Skeletal muscle satellite cell (primary cell): ENCODE measurements at regions not wholly inside any gene's neighbourhood (a gene's known extent, or its start where the extent isn't known, plus 50 kb on each side); places are given as distances from the start of the nearest gene placed in this dataset.
A peak's percentile ranks its signal among the peaks of the same experiment; 100 is the strongest.
"Not testable (repeated sequence)": the region's sequence is repeated elsewhere in the genome, so short reads cannot be mapped to it uniquely, and the experiment has no call there.

ENCODE experiments used
- H3K27me3 ChIP-seq: 2 replicates; pipeline ENCODE4 v1.7.0; 2013; ENCODE audit warnings: low read length; ENCODE audit not compliant: control insufficient read depth, insufficient read depth
- H3K36me3 ChIP-seq: 2 replicates; pipeline ENCODE4 v1.7.0; 2013; ENCODE audit warnings: mild to moderate bottlenecking, control low read depth, low read length; ENCODE audit not compliant: insufficient read depth
- H3K4me1 ChIP-seq: 2 replicates; pipeline ENCODE4 v1.7.0; 2013; ENCODE audit warnings: low read length; ENCODE audit not compliant: control insufficient read depth, insufficient read depth
- H3K4me2 ChIP-seq: 2 replicates; pipeline ENCODE4 v1.7.0; 2013; ENCODE audit warnings: mild to moderate bottlenecking, low read length
- H3K4me3 ChIP-seq: 2 replicates; pipeline ENCODE4 v1.7.0; 2013; ENCODE audit warnings: low read length
- H3K9ac ChIP-seq: 2 replicates; pipeline ENCODE4 v1.7.0; 2013; ENCODE audit warnings: mild to moderate bottlenecking, low read depth, low read length, moderate library complexity
- H3K9me3 ChIP-seq: replicated peaks from 2 replicates; pipeline ENCODE4 v1.7.0; 2013; ENCODE audit warnings: mild to moderate bottlenecking, control low read depth, low read length

DNA sequence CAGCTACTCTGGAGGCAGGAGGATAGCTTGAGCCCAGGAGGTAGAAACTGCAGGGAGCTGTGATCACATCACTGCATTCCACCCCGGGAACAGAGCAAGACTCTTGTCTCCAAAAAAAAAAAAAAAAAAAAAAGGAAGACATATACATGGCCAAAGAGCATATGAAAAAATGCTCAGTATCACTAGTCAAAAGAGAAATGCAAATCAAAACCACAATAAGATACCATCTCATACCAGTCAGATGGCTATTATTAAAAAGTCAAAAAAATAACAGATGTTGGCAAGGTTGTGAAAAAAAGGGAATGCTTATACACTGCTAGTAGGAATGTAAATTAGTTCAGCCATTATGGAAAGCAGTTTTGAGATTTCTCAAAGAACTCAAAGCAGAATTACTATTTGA, 174.8 kb upstream of the ATF7IP start:
- no peak overlapping the region for H3K4me3 ChIP-seq
- no peak overlapping the region for H3K9ac ChIP-seq
- H3K27me3 ChIP-seq, result peaks cover 12% of the 10 kb centered on the region
- H3K36me3 ChIP-seq, result no peaks in the 10 kb centered on the region
- H3K9me3 ChIP-seq, result no peaks in the 10 kb centered on the region
- no peaks in the 10 kb centered on the region for H3K4me1 ChIP-seq
- no peak overlapping the region for H3K4me2 ChIP-seq

- H3K27me3 ChIP-seq, result peaks cover 12% of the 10 kb centered on the region
- H3K36me3 ChIP-seq, result no peaks in the 10 kb centered on the region
- no peak overlapping the region for H3K4me2 ChIP-seq
- no peaks in the 10 kb centered on the region for H3K9me3 ChIP-seq
- no peak overlapping the region for H3K9ac ChIP-seq
- H3K4me1 ChIP-seq, result no peaks in the 10 kb centered on the region
- H3K4me3 ChIP-seq, result no peak overlapping the region
Measured at GRCh38 chr12:14191612-14192011, 173.9 kb upstream of the ATF7IP start.

- no peaks in the 10 kb centered on the region for H3K36me3 ChIP-seq
- H3K9me3 ChIP-seq, result no peaks in the 10 kb centered on the region
- H3K4me3 ChIP-seq, result no peak overlapping the region
- H3K9ac ChIP-seq, result no peak overlapping the region
- H3K4me2 ChIP-seq, result no peak overlapping the region
- H3K27me3 ChIP-seq, result peaks cover 3% of the 10 kb centered on the region
- no peaks in the 10 kb centered on the region for H3K4me1 ChIP-seq
Measured at GRCh38 chr12:14193639-14194038, 171.8 kb upstream of the ATF7IP start.

DNA sequence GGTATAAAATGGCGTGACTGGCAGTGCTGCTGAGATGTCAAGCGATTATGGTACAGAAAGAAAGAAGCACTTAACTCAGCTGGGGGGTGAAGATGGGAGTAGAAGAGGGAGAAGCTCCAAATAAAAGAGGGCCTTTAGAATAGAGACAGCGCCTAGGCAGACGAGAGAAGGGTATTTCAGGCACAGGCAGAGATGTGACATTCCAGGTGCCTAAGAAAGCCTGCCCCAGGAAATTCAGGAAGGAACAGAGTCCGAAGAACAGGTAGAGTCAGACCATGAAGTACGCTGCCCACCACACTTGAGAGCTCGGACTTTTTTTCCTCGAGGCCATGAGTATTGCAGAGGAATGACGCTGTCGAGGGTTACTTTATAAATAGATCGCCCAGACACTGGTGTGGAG, 170.9 kb upstream of the ATF7IP start:
- no peaks in the 10 kb centered on the region for H3K27me3 ChIP-seq
- no peaks in the 10 kb centered on the region for H3K4me1 ChIP-seq
- no peaks in the 10 kb centered on the region for H3K9me3 ChIP-seq
- H3K9ac ChIP-seq, result no peak overlapping the region
- H3K4me2 ChIP-seq, result no peak overlapping the region
- H3K36me3 ChIP-seq, result no peaks in the 10 kb centered on the region
- H3K4me3 ChIP-seq, result no peak overlapping the region

DNA sequence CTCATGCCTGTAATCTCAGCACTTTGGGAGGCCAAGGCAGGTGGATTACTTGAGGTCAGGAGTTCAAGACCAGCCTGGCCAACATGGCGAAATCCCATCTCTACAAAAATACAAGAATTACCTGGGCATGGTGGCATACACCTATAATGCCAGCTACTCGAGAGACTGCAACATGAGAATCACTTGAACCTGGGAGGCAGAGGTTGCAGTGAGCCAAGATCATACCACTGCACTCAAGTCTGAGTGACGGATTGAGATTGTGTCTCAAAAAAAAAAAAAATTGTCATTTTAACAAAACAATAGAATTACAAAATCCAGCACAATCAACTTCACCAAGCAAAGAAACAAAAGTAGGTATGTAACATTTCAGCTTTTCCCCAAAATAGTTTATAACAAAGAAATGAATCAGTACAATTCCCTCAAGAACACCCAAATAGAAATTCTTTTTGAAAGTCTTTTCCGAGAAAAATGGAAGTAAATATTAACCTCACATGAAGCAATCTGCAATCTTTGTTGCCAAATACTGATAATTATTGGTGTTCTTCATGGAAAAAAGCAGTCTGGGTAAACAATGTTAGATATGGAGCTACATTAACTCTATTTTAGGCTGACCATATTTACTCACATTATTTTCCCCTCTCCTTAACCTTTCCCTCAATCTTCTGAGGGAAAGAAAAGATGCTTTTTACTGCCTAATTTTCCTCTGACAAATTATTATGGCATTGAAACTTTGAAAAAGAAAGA, 165.9 kb upstream of the ATF7IP start:
- H3K4me1 ChIP-seq, result no peaks in the 10 kb centered on the region
- H3K4me2 ChIP-seq, result no peak overlapping the region
- H3K9me3 ChIP-seq, result no peaks in the 10 kb centered on the region
- no peaks in the 10 kb centered on the region for H3K27me3 ChIP-seq
- no peak overlapping the region for H3K4me3 ChIP-seq
- no peak overlapping the region for H3K9ac ChIP-seq
- H3K36me3 ChIP-seq, result no peaks in the 10 kb centered on the region

DNA sequence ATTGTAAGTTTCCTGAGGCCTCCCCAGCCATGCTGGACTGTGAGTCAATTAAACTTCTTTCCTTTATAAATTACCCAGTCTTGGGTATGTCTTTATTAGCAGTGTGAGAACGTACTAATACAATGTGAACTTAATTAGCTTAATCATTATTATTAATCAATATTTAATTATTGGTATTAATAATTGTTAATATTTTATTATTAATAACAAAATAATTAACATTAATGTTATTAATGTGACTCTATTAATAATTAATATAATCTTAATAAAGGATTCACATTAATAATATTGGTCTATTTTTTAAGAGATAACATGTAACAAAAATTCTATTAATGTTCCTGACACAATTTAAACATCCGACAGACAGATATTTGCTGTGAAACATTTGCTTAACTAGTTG, 164.9 kb upstream of the ATF7IP start:
- Histone ChIP-seq H3K9ac (no peak overlapping the region), H3K4me2 (no peak overlapping the region), H3K36me3 (no peaks in the 10 kb centered on the region), H3K27me3 (no peaks in the 10 kb centered on the region), H3K4me1 (no peaks in the 10 kb centered on the region), H3K4me3 (no peak overlapping the region), H3K9me3 (no peaks in the 10 kb centered on the region)

- no peaks in the 10 kb centered on the region for H3K9me3 ChIP-seq
- no peaks in the 10 kb centered on the region for H3K36me3 ChIP-seq
- H3K4me2 ChIP-seq, result no peak overlapping the region
- H3K9ac ChIP-seq, result no peak overlapping the region
- H3K4me1 ChIP-seq, result no peaks in the 10 kb centered on the region
- no peaks in the 10 kb centered on the region for H3K27me3 ChIP-seq
- no peak overlapping the region for H3K4me3 ChIP-seq
Measured at GRCh38 chr12:14201291-14201690, 164.2 kb upstream of the ATF7IP start.

DNA sequence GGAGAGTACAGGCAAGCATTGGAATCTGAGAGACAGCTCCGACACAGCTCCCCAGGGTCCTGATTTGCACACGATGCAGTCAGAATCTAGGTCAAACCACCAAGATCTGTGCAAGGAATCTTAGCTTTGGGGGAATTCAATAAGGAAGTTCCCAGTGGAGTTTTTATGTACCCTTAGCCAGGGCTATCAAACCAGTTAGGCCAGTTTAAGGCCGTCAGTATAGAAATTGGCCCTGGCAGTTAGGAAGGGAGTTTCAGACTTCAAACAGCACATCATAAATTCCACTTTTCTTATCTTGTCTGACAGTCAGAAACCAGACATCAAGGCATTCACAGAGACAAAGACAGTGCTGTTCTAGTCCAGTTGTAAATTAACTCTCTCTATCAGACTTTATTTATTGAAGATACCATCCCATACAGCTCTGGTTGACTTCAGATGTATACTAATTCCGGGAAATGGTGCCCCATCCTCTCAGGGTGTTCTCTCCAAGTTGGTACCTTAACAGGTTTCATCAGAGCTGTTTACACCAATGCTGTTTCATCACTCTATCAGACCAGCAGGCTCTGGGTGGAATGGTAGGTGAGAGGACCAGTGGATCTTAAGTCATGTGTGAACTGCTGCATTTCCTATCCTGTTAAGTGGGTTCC, 157.5 kb upstream of the ATF7IP start:
- no peak overlapping the region for H3K4me2 ChIP-seq
- H3K36me3 ChIP-seq, result no peaks in the 10 kb centered on the region
- H3K9ac ChIP-seq, result no peak overlapping the region
- H3K9me3 ChIP-seq, result no peaks in the 10 kb centered on the region
- H3K4me1 ChIP-seq, result no peaks in the 10 kb centered on the region
- no peaks in the 10 kb centered on the region for H3K27me3 ChIP-seq
- no peak overlapping the region for H3K4me3 ChIP-seq

- peaks cover 16% of the 10 kb centered on the region for H3K4me1 ChIP-seq
- H3K4me2 ChIP-seq, result no peak overlapping the region
- no peaks in the 10 kb centered on the region for H3K36me3 ChIP-seq
- no peak overlapping the region for H3K9ac ChIP-seq
- no peaks in the 10 kb centered on the region for H3K9me3 ChIP-seq
- no peaks in the 10 kb centered on the region for H3K27me3 ChIP-seq
- no peak overlapping the region for H3K4me3 ChIP-seq
Measured at GRCh38 chr12:14211947-14212387, 153.5 kb upstream of the ATF7IP start.

DNA sequence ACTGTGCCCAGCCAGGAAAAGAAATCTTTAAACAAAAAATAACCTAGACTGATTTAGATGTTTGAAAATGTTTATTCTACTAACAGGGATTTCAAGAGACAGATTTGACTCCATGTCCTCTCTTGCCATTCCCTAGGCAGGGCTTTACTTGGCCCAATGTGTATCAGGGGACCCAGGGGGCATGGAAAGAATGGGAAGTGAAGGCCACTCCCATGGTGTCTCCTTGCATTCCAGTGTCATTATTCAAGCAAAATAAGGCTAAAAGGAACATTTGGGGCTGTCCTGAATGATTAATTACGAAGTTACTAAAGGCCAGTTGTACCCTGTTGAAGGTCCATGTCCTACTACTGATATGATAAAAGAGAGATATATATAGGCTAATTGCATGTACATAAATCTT, 151.9 kb upstream of the ATF7IP start:
- Histone ChIP-seq H3K4me3 (no peak overlapping the region), H3K4me1 (peaks cover 21% of the 10 kb centered on the region), H3K27me3 (no peaks in the 10 kb centered on the region), H3K9me3 (no peaks in the 10 kb centered on the region), H3K36me3 (no peaks in the 10 kb centered on the region), H3K4me2 (no peak overlapping the region), H3K9ac (no peak overlapping the region)

- Histone ChIP-seq H3K4me2 (no peak overlapping the region), H3K4me1 (peaks cover 21% of the 10 kb centered on the region), H3K27me3 (no peaks in the 10 kb centered on the region), H3K9me3 (no peaks in the 10 kb centered on the region), H3K9ac (no peak overlapping the region), H3K36me3 (no peaks in the 10 kb centered on the region), H3K4me3 (no peak overlapping the region)
Measured at GRCh38 chr12:14214495-14214894, 151.0 kb upstream of the ATF7IP start.

DNA sequence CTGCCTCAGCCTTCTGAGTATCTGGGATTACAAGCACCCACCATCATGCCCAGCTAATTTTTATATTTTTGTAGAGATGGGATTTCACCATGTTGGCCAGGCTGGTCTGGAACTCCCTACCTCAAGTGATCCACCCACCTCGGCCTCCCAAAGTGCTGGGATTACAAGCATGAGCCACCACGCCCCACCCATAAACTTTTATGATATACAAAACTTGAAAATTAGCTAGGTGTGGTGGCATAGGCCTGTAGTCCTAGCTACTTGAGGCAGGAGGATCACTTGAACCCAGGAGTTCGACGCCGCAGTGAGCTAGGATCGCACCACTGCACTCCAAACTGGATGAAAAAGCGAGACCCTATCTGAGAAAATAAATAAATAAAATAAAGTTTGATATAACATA, 149.5 kb upstream of the ATF7IP start:
- not testable (repeated sequence) for H3K27me3 ChIP-seq, H3K36me3 ChIP-seq, H3K9me3 ChIP-seq
- peaks cover 21% of the 10 kb centered on the region for H3K4me1 ChIP-seq
- peak overlapping the region; percentile 74 for H3K9ac ChIP-seq
- peak overlapping the region; percentile 66 for H3K4me3 ChIP-seq
- H3K4me2 ChIP-seq, result peak overlapping the region; percentile 86
